SK-N-SH (cell line): ENCODE measurements at regions not wholly inside any gene's neighbourhood (a gene's known extent, or its start where the extent isn't known, plus 50 kb on each side); places are given as distances from the start of the nearest gene placed in this dataset.

Experiments
- POLR2AphosphoS5 ChIP-seq: IDR thresholded peaks from 2 replicates; pipeline ENCODE4 v1.6.1; 2012; ENCODE audit warnings: low read depth, low read length
- RCOR1 ChIP-seq: fragments of 150-350 bp; IDR thresholded peaks from 2 replicates; pipeline ENCODE4 v1.6.1; 2017; ENCODE audit warnings: antibody characterized with exemption, low read length
- TF ChIP-seq, protein P1 (sequence below): fragments of 200-600 bp; sonication (generic); IDR thresholded peaks from 2 replicates; pipeline ENCODE4 v1.6.1; 2017; ENCODE audit warnings: antibody characterized with exemption, mild to moderate bottlenecking, moderate library complexity

- no peak for TF ChIP-seq RCOR1
- TF ChIP-seq, protein P1, sequence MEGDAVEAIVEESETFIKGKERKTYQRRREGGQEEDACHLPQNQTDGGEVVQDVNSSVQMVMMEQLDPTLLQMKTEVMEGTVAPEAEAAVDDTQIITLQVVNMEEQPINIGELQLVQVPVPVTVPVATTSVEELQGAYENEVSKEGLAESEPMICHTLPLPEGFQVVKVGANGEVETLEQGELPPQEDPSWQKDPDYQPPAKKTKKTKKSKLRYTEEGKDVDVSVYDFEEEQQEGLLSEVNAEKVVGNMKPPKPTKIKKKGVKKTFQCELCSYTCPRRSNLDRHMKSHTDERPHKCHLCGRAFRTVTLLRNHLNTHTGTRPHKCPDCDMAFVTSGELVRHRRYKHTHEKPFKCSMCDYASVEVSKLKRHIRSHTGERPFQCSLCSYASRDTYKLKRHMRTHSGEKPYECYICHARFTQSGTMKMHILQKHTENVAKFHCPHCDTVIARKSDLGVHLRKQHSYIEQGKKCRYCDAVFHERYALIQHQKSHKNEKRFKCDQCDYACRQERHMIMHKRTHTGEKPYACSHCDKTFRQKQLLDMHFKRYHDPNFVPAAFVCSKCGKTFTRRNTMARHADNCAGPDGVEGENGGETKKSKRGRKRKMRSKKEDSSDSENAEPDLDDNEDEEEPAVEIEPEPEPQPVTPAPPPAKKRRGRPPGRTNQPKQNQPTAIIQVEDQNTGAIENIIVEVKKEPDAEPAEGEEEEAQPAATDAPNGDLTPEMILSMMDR: no peak
- TF ChIP-seq POLR2AphosphoS5: no peak
These were observed 154.6 kb downstream of the OLFM1 start for GRCh38 chr9:135242049-135242396.
